Ishikawa (cell line): ENCODE measurements at regions not wholly inside any gene's neighbourhood (a gene's known extent, or its start where the extent isn't known, plus 50 kb on each side); places are given as distances from the start of the nearest gene placed in this dataset.

Experiments
- CEBPB ChIP-seq: IDR thresholded peaks from 2 replicates; pipeline ENCODE4 v1.6.1; 2012
- CREB1 ChIP-seq: IDR thresholded peaks from 2 replicates; pipeline ENCODE4 v1.6.1; 2012; ENCODE audit warnings: low read depth
- EGR1 ChIP-seq: IDR thresholded peaks from 2 replicates; pipeline ENCODE4 v1.6.1; 2012
- EP300 ChIP-seq: IDR thresholded peaks from 2 replicates; pipeline ENCODE4 v1.6.1; 2012; ENCODE audit warnings: borderline replicate concordance
- FOXM1 ChIP-seq: IDR thresholded peaks from 2 replicates; pipeline ENCODE4 v1.6.1; 2012; ENCODE audit warnings: low read depth, borderline replicate concordance
- NFIC ChIP-seq: IDR thresholded peaks from 2 replicates; pipeline ENCODE4 v1.6.1; 2012
- RAD21 ChIP-seq: IDR thresholded peaks from 2 replicates; pipeline ENCODE4 v1.6.1; 2012; ENCODE audit warnings: low read depth
- TAF1 ChIP-seq: IDR thresholded peaks from 2 replicates; pipeline ENCODE4 v1.6.1; 2012; ENCODE audit warnings: low read depth, mild to moderate bottlenecking
- TCF12 ChIP-seq: IDR thresholded peaks from 2 replicates; pipeline ENCODE4 v1.6.1; 2012; ENCODE audit warnings: low read depth
- TEAD4 ChIP-seq: IDR thresholded peaks from 2 replicates; pipeline ENCODE4 v1.6.1; 2012
- YY1 ChIP-seq: IDR thresholded peaks from 2 replicates; pipeline ENCODE4 v1.6.1; 2012; ENCODE audit warnings: low read depth
- ZBTB7A ChIP-seq: IDR thresholded peaks from 2 replicates; pipeline ENCODE4 v1.6.1; 2012; ENCODE audit warnings: low read depth
- TF ChIP-seq, protein P1 (sequence below): IDR thresholded peaks from 2 replicates; pipeline ENCODE4 v1.6.1; 2012
- TF ChIP-seq, protein P2 (sequence below): IDR thresholded peaks from 2 replicates; pipeline ENCODE4 v1.6.1; 2012; ENCODE audit warnings: low read depth, mild to moderate bottlenecking

DNA sequence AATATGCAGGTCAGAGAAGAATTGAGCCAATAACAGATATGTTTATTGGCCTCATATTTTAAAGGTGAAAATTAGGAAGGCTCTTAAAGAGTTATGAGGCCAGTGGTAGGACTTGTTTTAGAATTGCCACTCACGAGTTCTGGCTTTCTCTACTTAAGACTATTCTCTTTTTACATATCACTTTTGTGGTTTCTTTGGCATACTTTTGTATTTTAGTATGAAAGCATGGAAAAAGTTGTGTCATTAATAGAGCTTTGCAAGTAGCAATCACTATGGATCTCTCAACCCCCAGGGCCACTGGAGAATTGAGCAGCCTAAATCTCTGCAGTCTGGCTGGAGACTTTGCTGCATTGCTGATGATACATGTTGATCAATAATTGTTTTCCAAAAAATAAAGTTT lies 64.6 kb upstream of the SOX21 start:
- TF ChIP-seq, protein P1, sequence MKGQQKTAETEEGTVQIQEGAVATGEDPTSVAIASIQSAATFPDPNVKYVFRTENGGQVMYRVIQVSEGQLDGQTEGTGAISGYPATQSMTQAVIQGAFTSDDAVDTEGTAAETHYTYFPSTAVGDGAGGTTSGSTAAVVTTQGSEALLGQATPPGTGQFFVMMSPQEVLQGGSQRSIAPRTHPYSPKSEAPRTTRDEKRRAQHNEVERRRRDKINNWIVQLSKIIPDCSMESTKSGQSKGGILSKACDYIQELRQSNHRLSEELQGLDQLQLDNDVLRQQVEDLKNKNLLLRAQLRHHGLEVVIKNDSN: no peak
- no peak for TF ChIP-seq TCF12
- TF ChIP-seq, protein P2, sequence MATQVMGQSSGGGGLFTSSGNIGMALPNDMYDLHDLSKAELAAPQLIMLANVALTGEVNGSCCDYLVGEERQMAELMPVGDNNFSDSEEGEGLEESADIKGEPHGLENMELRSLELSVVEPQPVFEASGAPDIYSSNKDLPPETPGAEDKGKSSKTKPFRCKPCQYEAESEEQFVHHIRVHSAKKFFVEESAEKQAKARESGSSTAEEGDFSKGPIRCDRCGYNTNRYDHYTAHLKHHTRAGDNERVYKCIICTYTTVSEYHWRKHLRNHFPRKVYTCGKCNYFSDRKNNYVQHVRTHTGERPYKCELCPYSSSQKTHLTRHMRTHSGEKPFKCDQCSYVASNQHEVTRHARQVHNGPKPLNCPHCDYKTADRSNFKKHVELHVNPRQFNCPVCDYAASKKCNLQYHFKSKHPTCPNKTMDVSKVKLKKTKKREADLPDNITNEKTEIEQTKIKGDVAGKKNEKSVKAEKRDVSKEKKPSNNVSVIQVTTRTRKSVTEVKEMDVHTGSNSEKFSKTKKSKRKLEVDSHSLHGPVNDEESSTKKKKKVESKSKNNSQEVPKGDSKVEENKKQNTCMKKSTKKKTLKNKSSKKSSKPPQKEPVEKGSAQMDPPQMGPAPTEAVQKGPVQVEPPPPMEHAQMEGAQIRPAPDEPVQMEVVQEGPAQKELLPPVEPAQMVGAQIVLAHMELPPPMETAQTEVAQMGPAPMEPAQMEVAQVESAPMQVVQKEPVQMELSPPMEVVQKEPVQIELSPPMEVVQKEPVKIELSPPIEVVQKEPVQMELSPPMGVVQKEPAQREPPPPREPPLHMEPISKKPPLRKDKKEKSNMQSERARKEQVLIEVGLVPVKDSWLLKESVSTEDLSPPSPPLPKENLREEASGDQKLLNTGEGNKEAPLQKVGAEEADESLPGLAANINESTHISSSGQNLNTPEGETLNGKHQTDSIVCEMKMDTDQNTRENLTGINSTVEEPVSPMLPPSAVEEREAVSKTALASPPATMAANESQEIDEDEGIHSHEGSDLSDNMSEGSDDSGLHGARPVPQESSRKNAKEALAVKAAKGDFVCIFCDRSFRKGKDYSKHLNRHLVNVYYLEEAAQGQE: no peak
- TF ChIP-seq YY1: no peak
- no peak for TF ChIP-seq TAF1
- TF ChIP-seq EGR1: no peak
- no peak for TF ChIP-seq NFIC

DNA sequence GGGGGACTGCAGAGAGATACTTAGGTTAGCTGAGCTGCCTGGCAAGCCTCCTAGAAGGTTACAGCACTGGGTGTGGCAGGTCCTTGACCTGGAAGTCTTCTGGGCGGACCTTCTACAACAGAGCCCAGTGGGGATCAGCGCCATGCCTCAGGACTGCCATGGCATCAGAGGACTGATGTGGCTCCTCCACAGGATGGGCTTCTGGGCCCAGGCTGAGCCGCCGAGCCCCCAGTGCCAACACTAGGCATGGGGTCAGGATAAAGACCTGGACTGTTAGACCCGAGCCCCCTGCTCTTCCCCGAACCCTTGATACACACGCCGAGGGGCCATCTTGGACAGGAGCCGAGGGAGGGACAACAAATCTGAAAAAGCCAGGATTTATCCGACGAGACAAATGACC lies 64.0 kb upstream of the SOX21 start:
- TF ChIP-seq CEBPB (no peak), CREB1 (no peak), FOXM1 (no peak), EGR1 (no peak), EP300 (no peak), RAD21 (no peak)
- TF ChIP-seq, protein P2: no peak

- no peak for TF ChIP-seq EGR1
- TF ChIP-seq FOXM1: no peak
- TF ChIP-seq, protein P2: no peak
- TF ChIP-seq RAD21: no peak
- TF ChIP-seq CREB1: no peak
- no peak for TF ChIP-seq CEBPB
- TF ChIP-seq TCF12: no peak
Measured at GRCh38 chr13:94765814-94766213, 53.5 kb upstream of the SOX21 start.

DNA sequence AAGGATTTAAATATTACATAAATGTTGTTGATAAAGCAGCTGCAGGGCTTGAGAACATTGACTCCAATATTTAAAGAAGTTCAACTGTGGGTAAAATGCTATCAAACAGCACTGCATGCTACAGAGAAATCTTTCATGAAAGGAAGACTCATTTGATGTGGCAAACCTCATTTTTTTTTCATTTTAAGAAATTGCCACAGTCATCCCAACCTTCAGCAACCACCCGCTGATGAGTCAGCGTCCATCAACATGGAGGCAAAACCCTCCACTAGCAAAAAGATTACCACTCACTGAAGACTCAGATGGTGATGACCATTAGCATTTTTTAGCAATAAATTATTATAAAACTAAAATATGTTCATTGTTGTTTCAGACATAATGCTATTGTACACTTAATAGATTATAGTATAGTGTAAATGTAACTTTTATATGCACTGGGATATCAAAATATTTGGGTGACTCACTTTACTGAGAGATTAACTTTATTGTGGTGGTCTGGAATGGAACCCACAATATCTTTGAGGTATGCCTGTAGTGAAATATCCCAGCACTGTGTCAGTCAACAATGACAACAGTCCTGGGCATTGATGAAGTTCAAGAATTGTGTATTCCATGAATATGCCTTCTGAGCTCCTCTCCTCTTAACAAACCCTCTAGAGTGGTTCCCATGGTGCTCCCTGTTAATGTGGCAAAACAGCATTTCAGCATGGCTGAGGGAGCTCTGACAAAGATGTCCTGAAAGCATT lies 52.4 kb upstream of the SOX21 start:
- no peak for TF ChIP-seq YY1
- TF ChIP-seq, protein P1: no peak
- TF ChIP-seq CREB1: no peak
- no peak for TF ChIP-seq RAD21
- TF ChIP-seq CEBPB: no peak
- TF ChIP-seq FOXM1: no peak
- TF ChIP-seq TCF12: no peak
- TF ChIP-seq TEAD4: no peak
- TF ChIP-seq, protein P2: no peak
- no peak for TF ChIP-seq TAF1
- no peak for TF ChIP-seq ZBTB7A
- TF ChIP-seq EP300: no peak
